ENCODE measurements at regions not wholly inside any gene's neighbourhood (a gene's known extent, or its start where the extent isn't known, plus 50 kb on each side); places are given as distances from the start of the nearest gene placed in this dataset.

GRCh38 chr2:21253311-21254027 lies 129.7 kb downstream of the TDRD15 start:
- no peak for TF ChIP-seq CTCF (IDR thresholded peaks at IDR 0.05; ENCODE audit: borderline replicate concordance, extremely low read depth, low read length, poor library complexity, severe bottlenecking)
- TF ChIP-seq EZH2 (IDR thresholded peaks at IDR 0.05; ENCODE audit: borderline replicate concordance, low read depth, low read length, severe bottlenecking): no peak
- no peak for ATAC-seq (ENCODE audit: insufficient read depth, low read depth)

GRCh38 chr2:21254170-21254965 lies 130.6 kb downstream of the TDRD15 start:
- no peaks in the 10 kb centered on the region for H3K4me1 ChIP-seq (ENCODE audit: insufficient read depth, low read length)
- no peaks in the 10 kb centered on the region for H3K9me3 ChIP-seq (ENCODE audit: insufficient read depth, low read length, severe bottlenecking)

More at GRCh38 chr2:21253311-21254027, 129.7 kb downstream of the TDRD15 start:
- H3K27me3 ChIP-seq (ENCODE audit: insufficient read depth, low read length, poor library complexity): no peaks in the 10 kb centered on the region
- no peaks in the 10 kb centered on the region for H3K4me1 ChIP-seq (ENCODE audit: insufficient read depth, low read length)
- no peaks in the 10 kb centered on the region for H3K36me3 ChIP-seq (ENCODE audit: insufficient read depth, low read length)
- H4K20me1 ChIP-seq (ENCODE audit: insufficient read depth, low read length): no peaks in the 10 kb centered on the region
- no peak overlapping the region for H3K27ac ChIP-seq (ENCODE audit: low read length)
- H3K4me3 ChIP-seq (ENCODE audit: low read depth in 1 of 2, low read length in 2 of 2): no peak overlapping the region
- no peaks in the 10 kb centered on the region for H3K9me3 ChIP-seq (ENCODE audit: insufficient read depth, low read length, severe bottlenecking)
- no peak overlapping the region for H3K9ac ChIP-seq (ENCODE audit: low read depth, low read length)
- no peaks in the 10 kb centered on the region for H3K79me2 ChIP-seq (ENCODE audit: insufficient read depth, low read length)
- H3K4me2 ChIP-seq (ENCODE audit: insufficient read depth, low read length): no peak overlapping the region
- no peak for DNase-seq
- no peak overlapping the region for H2AFZ ChIP-seq (ENCODE audit: low read depth, low read length)

GRCh38 chr2:21256006-21256405 lies 132.2 kb downstream of the TDRD15 start:
- Histone ChIP-seq H3K27me3 (ENCODE audit: insufficient read depth, low read length, poor library complexity) (no peaks in the 10 kb centered on the region), H4K20me1 (ENCODE audit: insufficient read depth, low read length) (no peaks in the 10 kb centered on the region), H3K4me2 (ENCODE audit: insufficient read depth, low read length) (no peak overlapping the region), H3K4me1 (ENCODE audit: insufficient read depth, low read length) (no peaks in the 10 kb centered on the region), H3K9me3 (ENCODE audit: insufficient read depth, low read length, severe bottlenecking) (no peaks in the 10 kb centered on the region), H2AFZ (ENCODE audit: low read depth, low read length) (no peak overlapping the region), H3K79me2 (ENCODE audit: insufficient read depth, low read length) (no peaks in the 10 kb centered on the region), H3K36me3 (ENCODE audit: insufficient read depth, low read length) (no peaks in the 10 kb centered on the region), H3K4me3 (ENCODE audit: low read depth in 1 of 2, low read length in 2 of 2) (no peak overlapping the region), H3K27ac (ENCODE audit: low read length) (no peak overlapping the region), H3K9ac (ENCODE audit: low read depth, low read length) (no peak overlapping the region)
- DNase-seq (no peak), ATAC-seq (ENCODE audit: insufficient read depth, low read depth) (no peak)
- TF ChIP-seq EZH2 (IDR thresholded peaks at IDR 0.05; ENCODE audit: borderline replicate concordance, low read depth, low read length, severe bottlenecking): no peak
- TF ChIP-seq CTCF (IDR thresholded peaks at IDR 0.05; ENCODE audit: borderline replicate concordance, extremely low read depth, low read length, poor library complexity, severe bottlenecking): no peak

More at GRCh38 chr2:21254170-21254965, 130.6 kb downstream of the TDRD15 start:
- Histone ChIP-seq H3K27me3 (ENCODE audit: insufficient read depth, low read length, poor library complexity) (no peaks in the 10 kb centered on the region), H3K4me2 (ENCODE audit: insufficient read depth, low read length) (no peak overlapping the region), H4K20me1 (ENCODE audit: insufficient read depth, low read length) (no peaks in the 10 kb centered on the region), H3K4me3 (ENCODE audit: low read depth in 1 of 2, low read length in 2 of 2) (no peak overlapping the region), H3K79me2 (ENCODE audit: insufficient read depth, low read length) (no peaks in the 10 kb centered on the region), H3K9ac (ENCODE audit: low read depth, low read length) (no peak overlapping the region), H2AFZ (ENCODE audit: low read depth, low read length) (no peak overlapping the region), H3K27ac (ENCODE audit: low read length) (no peak overlapping the region), H3K36me3 (ENCODE audit: insufficient read depth, low read length) (no peaks in the 10 kb centered on the region)
- ATAC-seq (ENCODE audit: insufficient read depth, low read depth) (no peak), DNase-seq (no peak)
- no peak for TF ChIP-seq EZH2 (IDR thresholded peaks at IDR 0.05; ENCODE audit: borderline replicate concordance, low read depth, low read length, severe bottlenecking)

GRCh38 chr2:21257621-21258020 lies 133.9 kb downstream of the TDRD15 start:
- TF ChIP-seq CTCF (IDR thresholded peaks at IDR 0.05; ENCODE audit: borderline replicate concordance, extremely low read depth, low read length, poor library complexity, severe bottlenecking) (no peak), EZH2 (IDR thresholded peaks at IDR 0.05; ENCODE audit: borderline replicate concordance, low read depth, low read length, severe bottlenecking) (no peak)
- Histone ChIP-seq H3K36me3 (ENCODE audit: insufficient read depth, low read length) (no peaks in the 10 kb centered on the region), H3K27ac (ENCODE audit: low read length) (no peak overlapping the region), H3K9ac (ENCODE audit: low read depth, low read length) (no peak overlapping the region), H4K20me1 (ENCODE audit: insufficient read depth, low read length) (no peaks in the 10 kb centered on the region), H3K27me3 (ENCODE audit: insufficient read depth, low read length, poor library complexity) (no peaks in the 10 kb centered on the region), H3K9me3 (ENCODE audit: insufficient read depth, low read length, severe bottlenecking) (no peaks in the 10 kb centered on the region), H3K79me2 (ENCODE audit: insufficient read depth, low read length) (no peaks in the 10 kb centered on the region), H3K4me2 (ENCODE audit: insufficient read depth, low read length) (no peak overlapping the region), H3K4me3 (ENCODE audit: low read depth in 1 of 2, low read length in 2 of 2) (no peak overlapping the region), H3K4me1 (ENCODE audit: insufficient read depth, low read length) (no peaks in the 10 kb centered on the region), H2AFZ (ENCODE audit: low read depth, low read length) (no peak overlapping the region)
- ATAC-seq (ENCODE audit: insufficient read depth, low read depth) (no peak), DNase-seq (no peak)

Measured in DND-41 (cell line).